ENCODE measurements at regions not wholly inside any gene's neighbourhood (a gene's known extent, or its start where the extent isn't known, plus 50 kb on each side); places are given as distances from the start of the nearest gene placed in this dataset.

GRCh38 chr2:221810245-221810644, 238.1 kb upstream of the EPHA4 start:
- TF ChIP-seq CTCF (IDR thresholded peaks at IDR 0.05) = no peak
- no peak for TF ChIP-seq POLR2A (IDR thresholded peaks at IDR 0.05)
